Activated B cell treated with CpG ODN at 0.5 μM for 24 hours (primary cell): ENCODE measurements at regions not wholly inside any gene's neighbourhood (a gene's known extent, or its start where the extent isn't known, plus 50 kb on each side); places are given as distances from the start of the nearest gene placed in this dataset.

ENCODE experiments used
- ATAC-seq: fragments of 200-7000 bp; cut with Tn5 transposase; one replicate; pipeline ENCODE4 v1.10.0; 2021; ENCODE audit warnings: low read depth, mild to moderate bottlenecking, moderate library complexity
- CTCF ChIA-PET: fragments of 350-600 bp; sonication (Branson Sonifier 250); formaldehyde crosslinking; loops from one replicate; lab custom pipeline; 2021; ENCODE audit warnings: antibody characterized with exemption; lab: Charles Lee
- POLR2A ChIA-PET: fragments of 350-600 bp; sonication (Branson Sonifier 250); formaldehyde crosslinking; loops from one replicate; lab custom pipeline; 2021; ENCODE audit warnings: antibody characterized with exemption; lab: Charles Lee
- DNase-seq: peaks from one replicate; pipeline ENCODE4 v3.0.0; 2022
- H3K27ac Mint-ChIP-seq: one replicate; pipeline ENCODE4 v1.8.0; 2020; ENCODE audit warnings: mixed read lengths
- H3K27me3 Mint-ChIP-seq: one replicate; pipeline ENCODE4 v1.8.0; 2021; ENCODE audit warnings: mixed read lengths
- H3K36me3 Mint-ChIP-seq: one replicate; pipeline ENCODE4 v1.8.0; 2021; ENCODE audit warnings: low read depth, mixed read lengths
- H3K4me1 Mint-ChIP-seq: one replicate; pipeline ENCODE4 v1.8.0; 2021; ENCODE audit warnings: mixed read lengths
- H3K4me3 Mint-ChIP-seq: one replicate; pipeline ENCODE4 v1.8.0; 2020; ENCODE audit warnings: mild to moderate bottlenecking, mixed read lengths
- H3K9me3 Mint-ChIP-seq: one replicate; pipeline ENCODE4 v1.8.0; 2020; ENCODE audit warnings: mixed read lengths
- CTCF ChIP-seq: fragments of 200-600 bp; IDR thresholded peaks from one replicate; pipeline ENCODE4 v1.8.0; 2022; ENCODE audit warnings: antibody characterized with exemption, mild to moderate bottlenecking
- intact Hi-C: fragments of 100-400 bp; cut with micrococcal nuclease; formaldehyde crosslinking; loops from one replicate; pipeline ENCODE4 v1.15.1; 2024

GRCh38 chr5:33300209-33300742 lies 140.5 kb upstream of the TARS1 start:
- intact Hi-C loops = no loop called here
- peaks cover 16% of the 10 kb centered on the region for H3K4me1 Mint-ChIP-seq
- ATAC-seq (no peak), DNase-seq (no peak)
- TF ChIP-seq CTCF = no peak
- CTCF ChIA-PET = no interaction called here
- no peaks in the 10 kb centered on the region for H3K9me3 Mint-ChIP-seq
- POLR2A ChIA-PET = no interaction called here
- no peaks in the 10 kb centered on the region for H3K27me3 Mint-ChIP-seq
- H3K36me3 Mint-ChIP-seq = no peaks in the 10 kb centered on the region
- H3K4me3 Mint-ChIP-seq = no peak overlapping the region
- H3K27ac Mint-ChIP-seq = no peak overlapping the region

DNA sequence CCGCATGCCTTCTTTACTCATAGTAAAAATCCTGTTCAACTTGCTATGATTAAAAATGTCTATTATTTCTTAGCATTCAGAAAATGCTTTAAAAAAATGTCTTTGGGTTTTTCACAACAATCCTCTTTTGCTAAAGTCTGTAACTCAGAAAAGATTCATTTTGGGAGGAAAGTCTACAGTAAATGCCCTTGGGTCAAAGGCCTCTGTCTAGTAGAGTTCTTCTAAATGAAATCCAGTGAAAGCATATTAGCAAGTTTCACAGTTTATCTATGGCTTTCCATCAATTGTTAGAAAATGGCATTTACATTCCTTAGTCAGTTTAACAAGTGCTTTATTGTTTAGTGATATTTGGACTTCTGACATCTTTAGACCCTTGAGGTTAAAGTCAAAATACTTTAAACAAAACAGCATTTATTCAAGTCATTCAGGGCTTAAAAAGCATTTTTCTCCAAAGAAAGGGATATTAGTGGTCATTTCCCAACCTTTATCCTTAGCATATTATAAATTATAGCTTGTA lies 137.1 kb upstream of the TARS1 start:
- Mint-ChIP-seq H3K4me1 (peaks cover 16% of the 10 kb centered on the region), H3K27ac (no peak overlapping the region), H3K4me3 (no peak overlapping the region), H3K36me3 (no peaks in the 10 kb centered on the region), H3K27me3 (no peaks in the 10 kb centered on the region), H3K9me3 (no peaks in the 10 kb centered on the region)
- ChIA-PET CTCF (no interaction called here), POLR2A (no interaction called here)
- intact Hi-C loops = no loop called here
- no peak for TF ChIP-seq CTCF
- no peak for ATAC-seq
- DNase-seq = no peak

DNA sequence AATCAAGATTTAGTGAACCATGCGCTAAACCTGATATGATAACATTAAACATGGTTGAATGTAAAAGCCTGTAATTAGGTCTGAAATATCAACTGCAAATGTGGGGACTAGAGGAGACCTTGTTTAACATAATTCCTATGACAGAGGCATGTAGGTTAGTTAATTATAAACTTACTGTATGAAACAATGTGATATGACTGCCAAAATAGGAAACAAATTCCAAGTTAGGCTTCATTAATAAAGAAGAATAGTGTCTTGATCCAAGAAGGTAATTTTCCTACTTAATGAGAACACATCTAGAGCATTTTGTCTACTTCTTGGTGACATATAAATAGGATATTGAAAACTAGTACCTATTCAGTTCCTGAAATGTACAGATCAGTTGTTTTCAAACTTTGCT lies 136.2 kb upstream of the TARS1 start:
- Mint-ChIP-seq H3K4me1 (peaks cover 11% of the 10 kb centered on the region), H3K27ac (no peak overlapping the region), H3K36me3 (no peaks in the 10 kb centered on the region), H3K27me3 (no peaks in the 10 kb centered on the region), H3K4me3 (no peak overlapping the region), H3K9me3 (no peaks in the 10 kb centered on the region)
- CTCF ChIA-PET = no interaction called here
- no peak for DNase-seq
- intact Hi-C loops = no loop called here
- no peak for ATAC-seq
- POLR2A ChIA-PET = no interaction called here
- TF ChIP-seq CTCF = no peak

DNA sequence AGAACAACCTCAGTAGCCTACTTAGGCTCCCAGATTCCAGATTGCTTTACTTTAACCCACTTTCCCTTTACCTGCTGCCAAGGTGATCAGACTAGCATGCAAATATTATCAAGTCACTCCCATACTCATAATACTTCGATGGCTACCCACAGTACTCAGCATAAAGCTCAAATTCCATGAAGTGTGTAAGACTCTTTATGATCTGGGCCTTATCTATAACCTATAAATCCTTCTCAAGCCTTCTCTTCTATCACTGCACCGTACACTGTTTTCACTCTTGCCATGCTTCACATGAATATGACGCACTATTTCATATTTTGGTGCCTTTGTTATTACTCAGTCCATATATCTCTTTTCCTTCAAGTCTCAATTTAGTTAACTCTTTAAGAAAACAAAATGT lies 135.2 kb upstream of the TARS1 start:
- POLR2A ChIA-PET = no interaction called here
- Mint-ChIP-seq H3K9me3 (no peaks in the 10 kb centered on the region), H3K36me3 (no peaks in the 10 kb centered on the region), H3K4me3 (no peak overlapping the region), H3K27me3 (no peaks in the 10 kb centered on the region), H3K4me1 (peaks cover 2% of the 10 kb centered on the region), H3K27ac (no peak overlapping the region)
- CTCF ChIA-PET = no interaction called here
- TF ChIP-seq CTCF = no peak
- ATAC-seq (no peak), DNase-seq (no peak)
- intact Hi-C loops = no loop called here

DNA sequence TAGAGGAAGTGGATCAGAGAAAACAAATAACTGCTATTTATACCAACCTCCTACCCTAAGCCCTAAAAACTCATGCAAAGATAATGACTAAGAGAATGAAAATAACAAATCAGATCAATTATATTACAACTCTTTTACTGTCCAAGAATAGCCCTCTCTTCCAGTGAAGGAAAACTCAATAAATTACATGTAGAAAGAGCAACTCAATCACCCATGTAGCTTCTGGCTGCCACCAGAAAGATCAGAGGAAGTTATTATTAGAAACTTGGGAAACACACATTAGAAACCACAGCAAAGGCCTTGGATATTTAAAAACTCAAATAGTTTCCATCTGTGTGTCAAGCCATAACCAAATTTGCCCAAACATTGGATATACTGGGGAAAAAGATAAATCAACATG lies 134.0 kb upstream of the TARS1 start:
- TF ChIP-seq CTCF = no peak
- Mint-ChIP-seq H3K4me3 (no peak overlapping the region), H3K9me3 (no peaks in the 10 kb centered on the region), H3K27me3 (no peaks in the 10 kb centered on the region), H3K36me3 (no peaks in the 10 kb centered on the region), H3K4me1 (no peaks in the 10 kb centered on the region), H3K27ac (no peak overlapping the region)
- CTCF ChIA-PET = no interaction called here
- POLR2A ChIA-PET = no interaction called here
- DNase-seq = no peak
- ATAC-seq = no peak
- intact Hi-C loops = no loop called here
